RWPE1 (cell line): ENCODE measurements at regions not wholly inside any gene's neighbourhood (a gene's known extent, or its start where the extent isn't known, plus 50 kb on each side); places are given as distances from the start of the nearest gene placed in this dataset.

Source experiments
- CTCF ChIA-PET: fragments of 350-600 bp; sonication (Branson Sonifier 250); formaldehyde crosslinking; extraction: SDS; loops from one replicate; lab custom pipeline; 2021; lab: Yijun Ruan, JAX
- POLR2A ChIA-PET: fragments of 400-600 bp; formaldehyde crosslinking; extraction: SDS; loops from one replicate; lab custom pipeline; 2020; ENCODE audit warnings: antibody characterized with exemption; ENCODE audit not compliant: low non-redundant PET; lab: Yijun Ruan, JAX
- DNase-seq: peaks from one replicate; pipeline ENCODE4 v3.0.0; 2012; ENCODE audit warnings: low spot score
- H3K27ac ChIP-seq: fragments of 450-650 bp; 2 replicates; pipeline ENCODE4 v1.5.1; 2017
- TF ChIP-seq, protein P1 (sequence below): fragments of 450-650 bp; conservative IDR thresholded peaks from 2 replicates; pipeline ENCODE4 v1.5.1; 2017; ENCODE audit warnings: low read depth, mild to moderate bottlenecking

DNA sequence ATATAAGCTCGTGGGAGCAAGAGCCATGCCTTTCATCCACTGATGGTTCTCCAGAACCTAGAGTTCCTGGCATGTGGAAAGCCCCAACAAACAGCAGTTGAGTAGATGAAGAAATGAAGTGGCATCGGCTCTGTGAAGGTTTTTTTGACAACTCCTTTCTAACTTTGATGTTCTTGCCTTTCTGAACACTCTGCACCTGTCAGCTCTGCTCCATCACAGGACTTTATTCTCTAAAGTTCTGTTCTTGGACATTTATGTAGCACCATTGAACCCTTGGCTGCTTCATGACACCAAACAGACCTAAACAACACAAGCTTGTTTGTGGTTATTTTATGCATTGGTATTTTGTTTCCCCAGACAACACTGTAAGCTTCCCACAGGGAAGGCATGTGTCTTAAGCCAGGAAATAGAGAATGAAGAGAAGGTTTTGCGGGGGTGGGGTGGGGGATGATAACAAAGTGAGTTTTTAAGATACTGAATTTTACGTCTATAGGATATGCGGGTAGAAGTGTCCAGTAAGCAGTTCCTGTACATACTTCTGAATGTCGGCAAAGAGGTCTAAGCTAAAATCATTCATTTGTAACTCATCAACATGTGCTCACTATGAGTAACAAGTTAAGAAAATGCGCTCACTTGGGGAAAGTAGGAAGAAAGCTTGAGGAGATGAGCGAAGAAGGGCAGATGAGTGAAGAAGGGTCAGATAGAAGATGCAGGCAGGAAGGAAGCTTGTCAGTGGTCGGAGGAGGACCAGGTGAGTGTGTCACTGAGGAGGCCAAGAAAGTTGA lies 146.0 kb upstream of the PLEKHG7 start:
- TF ChIP-seq, protein P1, sequence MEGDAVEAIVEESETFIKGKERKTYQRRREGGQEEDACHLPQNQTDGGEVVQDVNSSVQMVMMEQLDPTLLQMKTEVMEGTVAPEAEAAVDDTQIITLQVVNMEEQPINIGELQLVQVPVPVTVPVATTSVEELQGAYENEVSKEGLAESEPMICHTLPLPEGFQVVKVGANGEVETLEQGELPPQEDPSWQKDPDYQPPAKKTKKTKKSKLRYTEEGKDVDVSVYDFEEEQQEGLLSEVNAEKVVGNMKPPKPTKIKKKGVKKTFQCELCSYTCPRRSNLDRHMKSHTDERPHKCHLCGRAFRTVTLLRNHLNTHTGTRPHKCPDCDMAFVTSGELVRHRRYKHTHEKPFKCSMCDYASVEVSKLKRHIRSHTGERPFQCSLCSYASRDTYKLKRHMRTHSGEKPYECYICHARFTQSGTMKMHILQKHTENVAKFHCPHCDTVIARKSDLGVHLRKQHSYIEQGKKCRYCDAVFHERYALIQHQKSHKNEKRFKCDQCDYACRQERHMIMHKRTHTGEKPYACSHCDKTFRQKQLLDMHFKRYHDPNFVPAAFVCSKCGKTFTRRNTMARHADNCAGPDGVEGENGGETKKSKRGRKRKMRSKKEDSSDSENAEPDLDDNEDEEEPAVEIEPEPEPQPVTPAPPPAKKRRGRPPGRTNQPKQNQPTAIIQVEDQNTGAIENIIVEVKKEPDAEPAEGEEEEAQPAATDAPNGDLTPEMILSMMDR = no peak
- ChIA-PET CTCF (no interaction called here), POLR2A (no interaction called here)
- no peak overlapping the region for H3K27ac ChIP-seq
- DNase-seq = no peak

DNA sequence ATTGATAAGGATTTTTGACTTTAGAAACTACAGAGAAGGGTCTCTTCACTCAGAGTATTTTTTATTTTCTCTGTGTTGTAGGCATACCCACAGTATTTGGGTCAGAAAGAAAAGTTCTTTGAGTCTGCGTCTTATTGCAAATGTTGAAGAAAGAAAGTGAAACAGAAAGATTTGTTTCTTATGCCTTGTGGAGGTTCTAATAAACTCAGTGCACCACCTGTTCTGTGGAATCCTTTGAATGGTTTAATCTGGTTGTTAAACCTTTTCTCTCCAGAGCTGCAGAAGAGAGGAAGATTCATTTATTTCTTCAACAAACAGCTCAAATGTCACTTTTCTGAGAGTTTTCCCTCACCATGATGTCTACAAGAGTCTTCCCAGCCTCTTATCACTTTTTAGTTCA lies 146.6 kb upstream of the PLEKHG7 start:
- no peak for DNase-seq
- ChIA-PET POLR2A (no interaction called here), CTCF (no interaction called here)
- TF ChIP-seq, protein P1 = no peak
- no peak overlapping the region for H3K27ac ChIP-seq

DNA sequence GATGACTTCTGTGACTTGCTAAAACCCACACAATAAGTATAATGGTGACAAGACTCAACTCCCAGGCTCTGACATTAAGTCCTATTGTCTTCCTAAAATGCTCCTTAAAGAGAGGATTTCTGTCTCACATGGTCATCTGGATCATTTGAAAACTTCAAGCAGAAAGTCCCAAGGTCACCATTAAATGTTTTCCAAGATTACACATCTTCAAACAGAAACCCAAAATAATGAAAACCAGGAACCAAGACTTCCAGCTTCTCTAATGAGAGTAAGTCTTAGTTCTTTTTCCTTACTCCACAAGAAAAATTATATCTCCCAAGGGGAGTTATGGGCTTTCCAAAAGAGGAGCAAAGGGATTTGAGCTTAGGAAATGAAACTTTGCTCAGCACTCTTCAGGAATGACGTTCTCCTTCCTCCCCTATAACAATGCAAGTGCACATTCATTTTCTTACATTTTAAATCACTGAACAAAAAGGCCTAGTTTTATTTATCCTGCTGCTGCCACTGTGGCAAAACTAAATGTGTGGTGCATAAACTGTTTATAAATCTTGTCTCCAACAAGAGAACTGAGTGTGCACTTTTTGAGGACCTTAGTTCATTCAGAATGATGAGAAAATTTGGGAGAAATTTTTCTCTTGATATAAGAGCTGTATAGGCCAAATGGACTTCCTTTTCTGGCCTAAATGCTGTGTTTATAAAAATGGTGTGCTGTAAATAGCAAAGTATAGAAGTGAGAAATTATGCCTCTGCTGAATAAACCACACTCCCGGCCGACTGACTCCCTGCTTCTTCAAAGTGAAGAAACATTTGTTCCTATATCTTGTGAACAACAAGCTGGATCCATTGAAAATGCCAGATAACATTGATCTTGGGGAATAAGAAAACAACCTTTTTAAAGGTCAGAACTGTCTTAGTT lies 148.4 kb upstream of the PLEKHG7 start:
- POLR2A ChIA-PET = no interaction called here
- H3K27ac ChIP-seq = no peak overlapping the region

DNA sequence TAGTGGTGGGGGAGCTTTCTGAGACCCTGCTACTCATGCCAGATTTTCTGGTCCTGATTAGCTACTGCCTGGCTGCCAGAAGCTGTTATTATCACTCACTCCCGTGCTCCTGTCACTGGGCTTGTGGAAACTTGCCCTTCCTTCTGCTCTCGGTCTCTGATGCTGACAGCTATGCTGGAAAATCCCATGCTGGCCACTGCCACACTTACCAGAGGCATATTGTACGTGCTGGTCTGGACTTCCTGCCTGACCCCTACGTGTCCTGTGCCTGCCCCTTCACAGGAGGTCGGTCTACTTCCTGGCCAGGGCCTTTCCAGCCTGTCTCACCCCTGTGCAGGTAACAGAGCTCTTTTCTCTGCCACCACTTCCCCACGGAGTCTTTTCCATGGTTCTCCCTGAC lies 149.4 kb upstream of the PLEKHG7 start:
- CTCF ChIA-PET = interaction anchor here (0.6 kb wide), 1 partner anchor 25 kb away, joined by 4 read pairs; no protein-coding TSS in a partner anchor
- peak overlapping the region; percentile 80 for H3K27ac ChIP-seq
- TF ChIP-seq, protein P1 = no peak
- POLR2A ChIA-PET = interaction anchor here (1.1 kb wide), 1 partner anchor 408 kb away, joined by 4 read pairs; the partner anchor contains the start of gene BTG1
- peak; percentile 84 for DNase-seq

More for the DNA sequence above, 148.4 kb upstream of the PLEKHG7 start:
- DNase-seq = no peak
- TF ChIP-seq, protein P1 = no peak
- CTCF ChIA-PET = interaction anchor here (0.6 kb wide), 1 partner anchor 1172 kb away, joined by 3 read pairs; no protein-coding TSS in a partner anchor

DNA sequence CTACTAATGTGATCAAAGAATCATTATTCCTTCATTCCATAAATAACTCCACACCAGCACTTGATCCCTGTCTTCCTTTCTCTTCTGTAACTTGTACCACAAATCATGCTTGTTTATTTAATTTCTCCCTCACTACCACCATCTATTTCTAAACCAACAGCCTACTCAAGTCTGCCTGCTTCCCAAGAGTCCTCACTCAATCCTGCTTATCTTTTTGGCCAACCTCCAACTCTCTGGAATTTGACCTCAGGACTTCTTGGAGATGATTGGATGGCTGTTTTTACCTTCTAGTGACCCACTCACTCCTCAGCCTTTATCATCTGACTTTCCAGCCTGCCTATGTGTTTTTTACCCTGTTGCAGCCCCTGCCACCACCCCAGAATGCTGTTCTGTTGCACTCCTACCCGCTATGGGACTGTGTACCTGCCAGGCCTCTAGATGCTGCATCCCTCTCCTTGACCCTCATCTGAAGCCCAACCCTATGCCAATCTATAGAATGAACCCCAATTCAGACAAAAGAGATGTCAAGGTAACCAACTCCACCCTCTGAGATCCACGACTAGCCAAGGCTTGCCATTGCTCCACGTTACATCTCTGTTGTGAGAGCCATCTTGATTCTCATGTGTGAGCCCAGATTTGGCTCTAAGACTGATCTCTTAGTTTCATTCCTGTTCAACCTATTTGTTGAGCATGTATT lies 150.2 kb upstream of the PLEKHG7 start:
- POLR2A ChIA-PET = interaction anchor here (1.1 kb wide), 1 partner anchor 407 kb away, joined by 4 read pairs; the partner anchor contains the start of gene BTG1
- DNase-seq = no peak
- CTCF ChIA-PET = no interaction called here
- peak overlapping the region; percentile 80 for H3K27ac ChIP-seq
- TF ChIP-seq, protein P1 = no peak
